Mesendoderm (in vitro differentiated cells): ENCODE measurements at regions not wholly inside any gene's neighbourhood (a gene's known extent, or its start where the extent isn't known, plus 50 kb on each side); places are given as distances from the start of the nearest gene placed in this dataset.

Experiments used
- DNase-seq: peaks from one replicate; pipeline ENCODE4 v3.0.0; 2013
- H2AK5ac ChIP-seq: 2 replicates; pipeline ENCODE4 v1.6.1; 2013; ENCODE audit warnings: low read length, inconsistent platforms
- H2BK120ac ChIP-seq: 2 replicates; pipeline ENCODE4 v1.6.1; 2013; ENCODE audit warnings: low read depth, mild to moderate bottlenecking, low read length, moderate library complexity, mixed read lengths
- H2BK15ac ChIP-seq: replicated peaks from 2 replicates; pipeline ENCODE4 v1.6.1; 2013; ENCODE audit warnings: low read depth, mild to moderate bottlenecking, moderate library complexity
- H2BK5ac ChIP-seq: 2 replicates; pipeline ENCODE4 v1.6.1; 2013; ENCODE audit warnings: low read length, inconsistent platforms
- H3K18ac ChIP-seq: 2 replicates; pipeline ENCODE4 v1.6.1; 2013; ENCODE audit warnings: mild to moderate bottlenecking, low read length, mixed read lengths
- H3K23ac ChIP-seq: one replicate; pipeline ENCODE4 v1.6.1; 2013; ENCODE audit warnings: low read length
- H3K27ac ChIP-seq: 2 replicates; pipeline ENCODE4 v1.5.1; 2013; ENCODE audit warnings: low read depth, mild to moderate bottlenecking, inconsistent platforms, low read length, moderate library complexity
- H3K27me3 ChIP-seq: 2 replicates; pipeline ENCODE4 v1.6.1; 2013; ENCODE audit warnings: low read length, control low read depth, mild to moderate bottlenecking, inconsistent platforms; ENCODE audit not compliant: insufficient read depth, poor library complexity
- H3K36me3 ChIP-seq: 2 replicates; pipeline ENCODE4 v1.6.1; 2013; ENCODE audit warnings: low read length, inconsistent platforms; ENCODE audit not compliant: control insufficient read depth, insufficient read depth
- H3K4ac ChIP-seq: one replicate; pipeline ENCODE4 v1.6.1; 2013; ENCODE audit warnings: low read depth, mild to moderate bottlenecking, low read length, moderate library complexity
- H3K4me1 ChIP-seq: 2 replicates; pipeline ENCODE4 v1.6.1; 2013; ENCODE audit warnings: low read depth, low read length, inconsistent platforms; ENCODE audit not compliant: control insufficient read depth
- H3K4me2 ChIP-seq: 2 replicates; pipeline ENCODE4 v1.6.1; 2013; ENCODE audit warnings: low read length
- H3K4me3 ChIP-seq: 2 replicates; pipeline ENCODE4 v1.5.1; 2013; ENCODE audit warnings: mild to moderate bottlenecking, low read length
- H3K56ac ChIP-seq: one replicate; pipeline ENCODE4 v1.6.1; 2013; ENCODE audit warnings: low read length
- H3K79me1 ChIP-seq: 2 replicates; pipeline ENCODE4 v1.6.1; 2013; ENCODE audit warnings: low read length, inconsistent platforms
- H3K79me2 ChIP-seq: 2 replicates; pipeline ENCODE4 v1.6.1; 2013; ENCODE audit warnings: mild to moderate bottlenecking, low read length; ENCODE audit not compliant: control insufficient read depth, insufficient read depth
- H3K9ac ChIP-seq: 2 replicates; pipeline ENCODE4 v1.6.1; 2013; ENCODE audit warnings: low read length, inconsistent platforms
- H4K5ac ChIP-seq: one replicate; pipeline ENCODE4 v1.6.1; 2013; ENCODE audit warnings: low read length
- H4K8ac ChIP-seq: one replicate; pipeline ENCODE4 v1.6.1; 2013; ENCODE audit warnings: low read depth, mild to moderate bottlenecking, control low read depth, low read length, moderate library complexity
- whole genome bisulfite sequencing: extraction: QIAGEN DNeasy Blood & Tissue Kit; methylation state at CpG from one replicate; pipeline ENCODE4 v1.1.7; 2013; ENCODE audit warnings: low lambda C conversion rate, missing lambda C conversion rate; ENCODE audit not compliant: insufficient coverage; ENCODE audit errors: extremely low coverage; 5-methylcytosine and 5-hydroxymethylcytosine counted together

DNA sequence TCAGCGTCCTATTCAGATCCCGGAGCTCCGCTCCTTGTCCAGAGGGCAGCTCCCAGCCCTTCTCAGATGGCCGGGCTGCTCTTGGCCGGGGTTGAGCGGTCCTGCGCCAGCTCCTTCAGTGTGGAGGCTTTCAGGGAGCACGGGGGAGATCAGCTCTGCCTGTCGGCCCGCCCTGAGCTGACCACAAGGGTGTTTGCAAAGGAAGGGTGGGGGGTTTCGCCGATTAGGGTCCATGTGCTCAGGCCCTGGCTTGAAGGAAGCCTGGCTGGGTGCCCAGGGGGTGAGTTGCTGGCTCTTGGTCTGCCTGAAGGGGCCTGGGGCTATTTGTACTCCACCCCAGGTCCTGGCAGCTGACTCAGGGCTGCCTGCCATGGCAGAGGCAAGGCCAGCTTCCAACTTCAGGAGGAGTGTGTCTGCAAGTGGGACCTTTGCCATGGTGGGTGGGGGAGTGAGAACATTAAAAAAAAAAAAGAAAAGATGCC is 250.1 kb upstream of the KLF4 start:
- Histone ChIP-seq H4K8ac (no peak overlapping the region), H2BK120ac (no peak overlapping the region), H3K23ac (no peak overlapping the region), H3K4ac (no peak overlapping the region), H3K56ac (no peak overlapping the region), H3K9ac (no peak overlapping the region), H3K79me1 (no peaks in the 10 kb centered on the region), H3K79me2 (no peaks in the 10 kb centered on the region), H2BK15ac (no peak overlapping the region), H3K27ac (no peak overlapping the region), H4K5ac (no peak overlapping the region), H3K4me3 (no peak overlapping the region), H2AK5ac (no peak overlapping the region), H3K18ac (no peak overlapping the region), H2BK5ac (no peak overlapping the region), H3K36me3 (no peaks in the 10 kb centered on the region), H3K4me1 (no peaks in the 10 kb centered on the region), H3K27me3 (no peaks in the 10 kb centered on the region), H3K4me2 (no peak overlapping the region)
- no CpG with 5 or more reads among the region's 12 CpGs for WGBS
- no peak for DNase-seq

DNA sequence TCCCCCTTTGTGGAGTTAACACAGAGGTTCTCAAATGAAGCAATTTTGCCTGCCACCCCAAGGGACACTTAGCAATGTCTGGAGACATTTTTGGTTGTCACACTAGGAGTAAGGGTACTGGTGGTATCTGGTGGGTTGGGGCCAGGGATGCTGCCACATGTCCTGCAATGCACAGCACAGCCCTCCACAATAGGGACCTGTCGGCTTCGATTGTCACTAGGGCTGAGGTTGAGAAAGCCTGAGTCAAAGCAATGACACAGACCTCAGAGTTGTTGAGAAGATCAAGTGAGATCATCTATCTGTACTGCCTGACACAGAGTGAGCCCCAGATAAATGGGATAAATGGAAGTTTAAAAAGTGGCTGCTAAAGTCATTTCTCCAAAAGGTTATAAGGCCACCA is 249.2 kb upstream of the KLF4 start:
- no CpG with 5 or more reads among the region's 2 CpGs for WGBS
- Histone ChIP-seq H2BK120ac (no peak overlapping the region), H3K79me2 (no peaks in the 10 kb centered on the region), H3K4me3 (no peak overlapping the region), H3K79me1 (no peaks in the 10 kb centered on the region), H3K27ac (no peak overlapping the region), H3K4me1 (no peaks in the 10 kb centered on the region), H3K36me3 (no peaks in the 10 kb centered on the region), H3K9ac (no peak overlapping the region), H4K5ac (no peak overlapping the region), H3K4me2 (no peak overlapping the region), H2AK5ac (no peak overlapping the region), H3K18ac (no peak overlapping the region), H2BK15ac (no peak overlapping the region), H3K27me3 (no peaks in the 10 kb centered on the region), H3K56ac (no peak overlapping the region), H3K23ac (no peak overlapping the region), H2BK5ac (no peak overlapping the region), H3K4ac (no peak overlapping the region), H4K8ac (no peak overlapping the region)
- no peak for DNase-seq

DNA sequence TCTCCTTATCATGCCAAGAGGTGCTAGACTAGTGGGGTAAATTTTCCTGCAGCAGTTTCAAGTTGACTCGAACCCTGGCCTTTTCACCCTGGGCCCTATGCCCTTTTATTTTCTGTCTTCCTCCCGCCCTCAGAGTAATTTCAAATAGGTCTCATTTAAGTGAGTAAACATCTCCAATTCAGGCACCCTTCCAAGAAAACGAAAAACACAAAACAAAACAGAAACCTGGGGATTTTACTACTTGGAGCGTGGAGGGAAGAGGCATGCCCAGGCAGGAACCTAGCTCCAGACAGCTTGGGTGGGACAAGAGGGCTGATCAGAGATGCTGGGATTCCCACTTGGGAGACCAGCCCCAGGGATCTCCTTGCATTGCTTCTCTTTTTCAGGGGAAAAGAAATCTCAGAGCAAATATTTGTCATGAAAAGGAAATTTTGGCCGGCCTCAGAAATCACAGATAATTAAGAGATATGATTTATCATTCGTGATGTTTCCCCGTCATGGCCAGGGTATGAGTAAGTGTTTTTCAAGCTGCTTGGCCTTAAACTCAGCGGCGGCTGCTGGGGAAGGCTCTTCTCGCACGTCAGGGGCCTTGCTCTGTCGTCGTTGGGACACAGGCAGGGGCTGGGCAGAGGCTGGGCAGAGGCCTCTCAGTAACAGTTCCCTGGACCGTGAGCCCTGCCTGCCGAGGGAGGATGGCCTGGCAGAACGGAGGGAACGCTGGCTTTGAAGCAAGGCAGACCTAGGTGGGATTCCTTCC is 248.6 kb upstream of the KLF4 start:
- no peak overlapping the region for H3K23ac ChIP-seq
- H3K27ac ChIP-seq = no peak overlapping the region
- no peak overlapping the region for H2BK5ac ChIP-seq
- H4K5ac ChIP-seq = no peak overlapping the region
- peak overlapping the region; percentile 22 for H3K56ac ChIP-seq
- H2BK15ac ChIP-seq = no peak overlapping the region
- H2AK5ac ChIP-seq = no peak overlapping the region
- no peak overlapping the region for H3K9ac ChIP-seq
- no peaks in the 10 kb centered on the region for H3K27me3 ChIP-seq
- H2BK120ac ChIP-seq = peak overlapping the region; percentile 64
- no peak overlapping the region for H3K4me3 ChIP-seq
- no peaks in the 10 kb centered on the region for H3K79me2 ChIP-seq
- H3K4ac ChIP-seq = peak overlapping the region; percentile 10
- H4K8ac ChIP-seq = no peak overlapping the region
- no peaks in the 10 kb centered on the region for H3K36me3 ChIP-seq
- no peak overlapping the region for H3K4me2 ChIP-seq
- no peak for DNase-seq
- H3K4me1 ChIP-seq = no peaks in the 10 kb centered on the region
- no CpG with 5 or more reads among the region's 17 CpGs for WGBS
- H3K18ac ChIP-seq = peak overlapping the region; percentile 57
- H3K79me1 ChIP-seq = no peaks in the 10 kb centered on the region

DNA sequence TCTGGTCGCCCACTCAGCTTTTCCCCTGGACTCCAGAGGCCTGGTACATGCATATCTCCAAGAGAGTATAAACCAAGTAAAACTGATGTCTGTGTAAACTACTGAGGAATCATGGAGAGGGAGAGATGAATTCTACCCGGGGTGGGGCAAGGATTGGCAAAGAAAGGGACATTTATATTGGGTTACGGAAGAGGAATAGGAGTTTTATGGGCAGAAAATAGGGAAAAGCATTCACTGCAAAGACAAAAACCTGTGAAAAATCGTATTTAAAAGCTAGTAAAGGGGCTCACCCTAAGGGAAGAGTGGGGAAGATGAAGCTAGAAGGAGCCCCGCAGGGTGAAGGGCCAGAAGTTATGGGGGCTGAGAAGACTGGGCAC is 248.0 kb upstream of the KLF4 start:
- Histone ChIP-seq H3K27ac (no peak overlapping the region), H2BK120ac (peak overlapping the region; percentile 64), H3K56ac (peak overlapping the region; percentile 6), H3K9ac (no peak overlapping the region), H4K8ac (no peak overlapping the region), H3K4me3 (no peak overlapping the region), H3K4me2 (no peak overlapping the region), H2BK5ac (no peak overlapping the region), H3K27me3 (no peaks in the 10 kb centered on the region), H2AK5ac (no peak overlapping the region), H3K18ac (peak overlapping the region; percentile 57), H2BK15ac (no peak overlapping the region), H3K79me1 (no peaks in the 10 kb centered on the region), H3K23ac (no peak overlapping the region), H3K4me1 (no peaks in the 10 kb centered on the region), H3K36me3 (no peaks in the 10 kb centered on the region), H3K79me2 (no peaks in the 10 kb centered on the region), H4K5ac (no peak overlapping the region), H3K4ac (no peak overlapping the region)
- DNase-seq = no peak
- no CpG with 5 or more reads among the region's 5 CpGs for WGBS

DNA sequence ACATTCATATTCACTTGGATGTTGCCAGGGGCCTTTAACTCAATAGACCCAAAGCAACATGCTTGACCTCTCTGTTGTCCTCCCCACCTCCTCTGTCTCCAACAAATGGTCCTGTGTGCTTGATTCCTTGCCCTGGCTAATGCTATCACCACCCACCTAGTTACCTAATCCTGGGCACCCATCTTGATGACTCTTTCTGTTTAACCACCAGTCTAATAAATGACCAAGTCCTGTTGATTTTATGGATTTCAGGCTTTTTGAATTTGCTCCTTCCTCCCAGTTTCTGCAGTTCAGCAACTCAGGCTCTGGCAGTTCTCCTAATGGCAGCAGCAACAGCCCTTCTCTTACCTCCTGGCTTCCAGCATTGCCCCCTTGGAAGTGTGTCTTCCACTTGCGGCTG is 246.3 kb upstream of the KLF4 start:
- Histone ChIP-seq H3K23ac (no peak overlapping the region), H4K8ac (no peak overlapping the region), H3K4ac (no peak overlapping the region), H3K9ac (no peak overlapping the region), H3K4me1 (no peaks in the 10 kb centered on the region), H3K4me3 (no peak overlapping the region), H4K5ac (no peak overlapping the region), H3K56ac (no peak overlapping the region), H2BK5ac (no peak overlapping the region), H2AK5ac (no peak overlapping the region), H3K18ac (no peak overlapping the region), H3K27me3 (no peaks in the 10 kb centered on the region), H3K4me2 (no peak overlapping the region), H3K79me1 (no peaks in the 10 kb centered on the region), H3K27ac (no peak overlapping the region), H2BK15ac (no peak overlapping the region), H2BK120ac (no peak overlapping the region), H3K36me3 (no peaks in the 10 kb centered on the region), H3K79me2 (no peaks in the 10 kb centered on the region)
- WGBS = no CpG with 5 or more reads among the region's 1 CpG
- DNase-seq = no peak
